Activated B cell treated with CpG ODN at 0.5 μM for 24 hours (primary cell): ENCODE measurements at regions not wholly inside any gene's neighbourhood (a gene's known extent, or its start where the extent isn't known, plus 50 kb on each side); places are given as distances from the start of the nearest gene placed in this dataset.
A peak's percentile ranks its signal among the peaks of the same experiment; 100 is the strongest.

Source experiments
- ATAC-seq: fragments of 200-7000 bp; cut with Tn5 transposase; one replicate; pipeline ENCODE4 v1.10.0; 2021; ENCODE audit warnings: low read depth, mild to moderate bottlenecking, moderate library complexity
- CTCF ChIA-PET: fragments of 350-600 bp; sonication (Branson Sonifier 250); formaldehyde crosslinking; loops from one replicate; lab custom pipeline; 2021; ENCODE audit warnings: antibody characterized with exemption; lab: Charles Lee
- POLR2A ChIA-PET: fragments of 350-600 bp; sonication (Branson Sonifier 250); formaldehyde crosslinking; loops from one replicate; lab custom pipeline; 2021; ENCODE audit warnings: antibody characterized with exemption; lab: Charles Lee
- DNase-seq: peaks from one replicate; pipeline ENCODE4 v3.0.0; 2022
- H3K27ac Mint-ChIP-seq: one replicate; pipeline ENCODE4 v1.8.0; 2020; ENCODE audit warnings: mixed read lengths
- H3K27me3 Mint-ChIP-seq: one replicate; pipeline ENCODE4 v1.8.0; 2021; ENCODE audit warnings: mixed read lengths
- H3K36me3 Mint-ChIP-seq: one replicate; pipeline ENCODE4 v1.8.0; 2021; ENCODE audit warnings: low read depth, mixed read lengths
- H3K4me1 Mint-ChIP-seq: one replicate; pipeline ENCODE4 v1.8.0; 2021; ENCODE audit warnings: mixed read lengths
- H3K4me3 Mint-ChIP-seq: one replicate; pipeline ENCODE4 v1.8.0; 2020; ENCODE audit warnings: mild to moderate bottlenecking, mixed read lengths
- H3K9me3 Mint-ChIP-seq: one replicate; pipeline ENCODE4 v1.8.0; 2020; ENCODE audit warnings: mixed read lengths
- intact Hi-C: fragments of 100-400 bp; cut with micrococcal nuclease; formaldehyde crosslinking; loops from one replicate; pipeline ENCODE4 v1.15.1; 2024
- TF ChIP-seq, protein P1 (sequence below): fragments of 200-600 bp; IDR thresholded peaks from one replicate; pipeline ENCODE4 v1.8.0; 2022; ENCODE audit warnings: antibody characterized with exemption, mild to moderate bottlenecking

DNA sequence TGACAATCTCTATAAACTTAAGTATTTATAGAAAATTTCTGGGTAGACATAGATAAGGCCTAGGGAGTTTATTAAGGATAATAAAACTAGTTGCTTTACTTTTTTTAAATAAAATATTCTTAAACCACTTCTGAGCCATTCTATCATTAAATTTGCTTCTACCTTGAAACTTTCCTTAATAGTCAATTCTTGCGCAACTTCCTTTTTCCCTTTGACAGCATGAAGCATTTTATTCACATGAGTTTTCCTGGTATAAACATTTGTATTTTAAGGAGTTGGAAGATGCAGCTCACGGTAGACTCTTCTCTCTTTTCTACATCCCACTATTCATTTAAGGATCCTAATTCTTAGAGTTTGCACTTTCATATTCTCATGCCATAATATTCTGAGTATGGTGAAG is 75.8 kb upstream of the DPH5 start:
- POLR2A ChIA-PET: no interaction called here
- CTCF ChIA-PET: no interaction called here
- TF ChIP-seq, protein P1, sequence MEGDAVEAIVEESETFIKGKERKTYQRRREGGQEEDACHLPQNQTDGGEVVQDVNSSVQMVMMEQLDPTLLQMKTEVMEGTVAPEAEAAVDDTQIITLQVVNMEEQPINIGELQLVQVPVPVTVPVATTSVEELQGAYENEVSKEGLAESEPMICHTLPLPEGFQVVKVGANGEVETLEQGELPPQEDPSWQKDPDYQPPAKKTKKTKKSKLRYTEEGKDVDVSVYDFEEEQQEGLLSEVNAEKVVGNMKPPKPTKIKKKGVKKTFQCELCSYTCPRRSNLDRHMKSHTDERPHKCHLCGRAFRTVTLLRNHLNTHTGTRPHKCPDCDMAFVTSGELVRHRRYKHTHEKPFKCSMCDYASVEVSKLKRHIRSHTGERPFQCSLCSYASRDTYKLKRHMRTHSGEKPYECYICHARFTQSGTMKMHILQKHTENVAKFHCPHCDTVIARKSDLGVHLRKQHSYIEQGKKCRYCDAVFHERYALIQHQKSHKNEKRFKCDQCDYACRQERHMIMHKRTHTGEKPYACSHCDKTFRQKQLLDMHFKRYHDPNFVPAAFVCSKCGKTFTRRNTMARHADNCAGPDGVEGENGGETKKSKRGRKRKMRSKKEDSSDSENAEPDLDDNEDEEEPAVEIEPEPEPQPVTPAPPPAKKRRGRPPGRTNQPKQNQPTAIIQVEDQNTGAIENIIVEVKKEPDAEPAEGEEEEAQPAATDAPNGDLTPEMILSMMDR: no peak
- intact Hi-C loops: no loop called here
- H3K9me3 Mint-ChIP-seq: no peaks in the 10 kb centered on the region
- H3K27ac Mint-ChIP-seq: no peak overlapping the region
- peaks cover 13% of the 10 kb centered on the region for H3K4me1 Mint-ChIP-seq
- H3K27me3 Mint-ChIP-seq: peaks cover 2% of the 10 kb centered on the region
- H3K36me3 Mint-ChIP-seq: no peaks in the 10 kb centered on the region
- DNase-seq (no peak), ATAC-seq (no peak)
- H3K4me3 Mint-ChIP-seq: no peak overlapping the region

DNA sequence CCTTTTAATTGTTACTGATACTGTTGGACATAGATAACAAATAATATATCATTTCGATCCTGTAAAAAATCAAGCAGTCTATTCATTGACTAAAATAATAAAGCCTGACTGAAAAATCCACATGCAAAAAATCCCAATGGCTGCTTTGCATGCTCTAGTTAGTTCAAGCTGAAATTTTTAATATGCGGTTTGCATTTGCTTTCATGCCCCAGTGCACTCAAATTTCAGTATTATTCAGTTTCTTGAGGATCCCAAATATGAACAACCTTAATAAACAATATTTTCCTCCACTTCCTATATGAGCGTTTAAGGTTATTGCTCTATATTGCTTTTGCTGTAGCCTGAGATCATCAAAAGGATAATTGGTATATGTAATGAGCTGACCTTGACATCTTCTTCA is 75.1 kb upstream of the DPH5 start:
- no peak for DNase-seq
- TF ChIP-seq, protein P1: no peak
- Mint-ChIP-seq H3K9me3 (no peaks in the 10 kb centered on the region), H3K27me3 (peaks cover 2% of the 10 kb centered on the region), H3K27ac (no peak overlapping the region), H3K36me3 (no peaks in the 10 kb centered on the region), H3K4me3 (no peak overlapping the region), H3K4me1 (peaks cover 13% of the 10 kb centered on the region)
- intact Hi-C loops: no loop called here
- ChIA-PET POLR2A (no interaction called here), CTCF (no interaction called here)
- peak; percentile 31 for ATAC-seq

DNA sequence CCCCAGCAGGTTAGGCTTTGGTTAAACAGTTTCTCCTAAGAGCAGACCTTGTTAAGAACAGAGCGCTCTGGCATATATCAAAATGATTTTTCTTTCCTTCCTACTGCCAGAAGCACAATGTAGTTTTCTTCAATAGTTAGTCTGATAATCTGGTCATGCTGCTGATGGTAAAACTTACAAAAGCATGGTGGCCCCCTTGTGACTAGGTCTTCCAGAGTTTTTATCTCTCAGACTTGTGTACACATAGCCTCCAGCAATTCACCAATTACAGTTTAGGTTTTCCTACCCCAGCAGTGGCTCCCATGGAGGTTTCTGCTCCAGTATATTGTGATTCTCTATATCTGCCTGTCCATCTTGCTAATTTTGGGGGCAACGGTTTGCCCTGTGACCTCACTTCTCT is 73.3 kb upstream of the DPH5 start:
- no peaks in the 10 kb centered on the region for H3K9me3 Mint-ChIP-seq
- no peak overlapping the region for H3K27ac Mint-ChIP-seq
- ChIA-PET POLR2A (no interaction called here), CTCF (no interaction called here)
- peaks cover 2% of the 10 kb centered on the region for H3K27me3 Mint-ChIP-seq
- no peak overlapping the region for H3K4me3 Mint-ChIP-seq
- TF ChIP-seq, protein P1: no peak
- DNase-seq (no peak), ATAC-seq (no peak)
- peaks cover 13% of the 10 kb centered on the region for H3K4me1 Mint-ChIP-seq
- no peaks in the 10 kb centered on the region for H3K36me3 Mint-ChIP-seq
- intact Hi-C loops: no loop called here

DNA sequence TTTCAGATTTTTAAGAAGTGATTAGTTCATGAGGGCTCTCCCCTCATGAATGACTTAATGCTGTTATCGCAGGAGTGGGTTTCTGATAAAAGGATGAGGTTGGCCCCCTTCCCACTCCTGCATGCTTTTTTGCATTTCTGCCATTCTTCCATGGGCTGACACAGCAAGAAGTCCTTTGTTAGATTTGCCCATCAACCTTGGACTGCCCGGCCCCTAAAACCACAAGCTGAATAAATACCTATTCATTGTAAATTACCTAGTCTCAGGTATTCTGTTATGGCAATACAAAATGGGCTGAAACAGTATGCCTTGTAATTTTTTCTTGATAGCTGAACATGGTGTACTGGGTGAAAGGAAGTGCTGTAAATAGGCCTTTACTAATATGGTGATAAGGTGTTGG is 72.7 kb upstream of the DPH5 start:
- POLR2A ChIA-PET: no interaction called here
- TF ChIP-seq, protein P1: no peak

DNA sequence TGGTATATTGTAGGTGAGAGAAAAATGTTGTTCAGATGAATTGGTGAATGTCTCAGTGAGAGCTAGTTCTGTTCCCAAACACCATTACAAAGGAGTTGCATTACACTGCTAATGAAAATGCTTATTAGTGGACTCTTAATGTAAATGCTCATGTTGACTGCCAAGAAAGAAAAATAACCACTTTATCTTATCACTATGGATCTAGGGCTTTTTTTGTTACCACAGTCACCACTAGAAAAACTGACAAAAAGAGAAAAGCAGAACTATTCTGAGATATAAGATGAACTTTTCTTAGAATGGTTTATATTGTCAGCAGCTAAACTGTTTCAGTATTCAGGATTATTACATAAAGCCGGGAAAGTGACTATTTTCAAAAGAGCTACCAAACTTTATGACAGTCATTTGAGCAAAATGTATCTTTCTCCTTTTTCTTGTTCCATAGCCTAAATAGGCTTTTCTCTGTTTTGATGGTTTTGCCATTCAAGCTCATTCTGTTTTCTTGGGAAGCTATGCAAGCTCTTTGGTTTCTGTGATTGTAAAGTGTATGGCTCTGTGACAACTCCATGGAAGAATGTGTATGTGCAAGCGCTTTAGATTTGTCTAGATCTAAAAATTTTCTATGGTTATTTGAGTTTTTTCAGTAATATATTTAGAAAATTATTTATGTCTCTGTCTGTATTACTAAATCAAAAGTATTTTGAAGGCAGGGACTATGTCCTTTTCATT is 64.2 kb upstream of the DPH5 start:
- Mint-ChIP-seq H3K4me1 (peaks cover 11% of the 10 kb centered on the region), H3K9me3 (no peaks in the 10 kb centered on the region), H3K27ac (no peak overlapping the region), H3K27me3 (no peaks in the 10 kb centered on the region), H3K36me3 (peaks cover 18% of the 10 kb centered on the region), H3K4me3 (no peak overlapping the region)
- DNase-seq (no peak), ATAC-seq (no peak)
- TF ChIP-seq, protein P1: no peak
- intact Hi-C loops: no loop called here
- CTCF ChIA-PET: no interaction called here
- POLR2A ChIA-PET: no interaction called here

More for the DNA sequence above, 72.7 kb upstream of the DPH5 start:
- no peak overlapping the region for H3K27ac Mint-ChIP-seq
- intact Hi-C loops: no loop called here
- H3K4me3 Mint-ChIP-seq: no peak overlapping the region
- H3K4me1 Mint-ChIP-seq: peaks cover 13% of the 10 kb centered on the region
- H3K9me3 Mint-ChIP-seq: no peaks in the 10 kb centered on the region
- peaks cover 2% of the 10 kb centered on the region for H3K27me3 Mint-ChIP-seq
- CTCF ChIA-PET: no interaction called here
- no peak for DNase-seq
- no peak for ATAC-seq
- no peaks in the 10 kb centered on the region for H3K36me3 Mint-ChIP-seq
